Panc1 (cell line): ENCODE measurements at regions not wholly inside any gene's neighbourhood (a gene's known extent, or its start where the extent isn't known, plus 50 kb on each side); places are given as distances from the start of the nearest gene placed in this dataset.

Experiments used
- POLR2AphosphoS5 ChIP-seq: IDR thresholded peaks from 2 replicates; pipeline ENCODE4 v1.6.1; 2012; ENCODE audit warnings: mild to moderate bottlenecking, low read depth, low read length, moderate library complexity
- SIN3A ChIP-seq: IDR thresholded peaks from 2 replicates; pipeline ENCODE4 v1.6.1; 2012; ENCODE audit warnings: low read depth, mild to moderate bottlenecking, low read length, moderate library complexity, borderline replicate concordance; ENCODE audit not compliant: insufficient read depth
- TCF7L2 ChIP-seq: IDR thresholded peaks from 2 replicates; pipeline ENCODE4 v1.6.1; 2011; ENCODE audit warnings: mild to moderate bottlenecking, low read depth, low read length, inconsistent platforms
- TF ChIP-seq, protein P1 (sequence below): fragments of 450-650 bp; IDR thresholded peaks from 2 replicates; pipeline ENCODE4 v1.5.1; 2017; ENCODE audit warnings: mild to moderate bottlenecking
- TF ChIP-seq, protein P2 (sequence below), 2 experiments: IDR thresholded peaks; 2 replicates each; pipeline ENCODE4 v1.6.1; 2011 to 2012; ENCODE audit warnings: low read depth in 2 of 2, control low read depth in 1 of 2, low read length in 1 of 2, mild to moderate bottlenecking in 1 of 2, moderate library complexity in 1 of 2; ENCODE audit not compliant: insufficient read depth in 1 of 2

DNA sequence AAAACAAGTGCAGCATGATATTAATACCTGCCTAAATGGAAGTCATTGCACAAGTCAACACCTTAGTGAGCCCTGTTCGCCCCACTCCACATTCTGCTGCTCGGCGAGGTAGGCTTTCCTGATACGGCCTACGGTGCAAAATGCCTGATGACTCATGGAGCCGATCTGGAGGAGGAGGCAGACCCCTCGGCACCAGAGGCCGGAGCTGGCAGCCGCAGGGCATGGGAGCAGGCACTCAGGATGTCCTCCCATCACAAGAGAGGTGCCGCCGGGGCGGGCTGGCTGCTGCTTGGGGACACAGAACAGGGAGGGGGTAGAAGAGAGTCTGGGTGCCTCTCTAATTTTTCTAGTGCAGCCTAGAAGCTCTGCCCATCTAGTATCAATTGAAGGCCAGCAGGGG is 418.5 kb upstream of the MGMT start:
- TF ChIP-seq, protein P1, sequence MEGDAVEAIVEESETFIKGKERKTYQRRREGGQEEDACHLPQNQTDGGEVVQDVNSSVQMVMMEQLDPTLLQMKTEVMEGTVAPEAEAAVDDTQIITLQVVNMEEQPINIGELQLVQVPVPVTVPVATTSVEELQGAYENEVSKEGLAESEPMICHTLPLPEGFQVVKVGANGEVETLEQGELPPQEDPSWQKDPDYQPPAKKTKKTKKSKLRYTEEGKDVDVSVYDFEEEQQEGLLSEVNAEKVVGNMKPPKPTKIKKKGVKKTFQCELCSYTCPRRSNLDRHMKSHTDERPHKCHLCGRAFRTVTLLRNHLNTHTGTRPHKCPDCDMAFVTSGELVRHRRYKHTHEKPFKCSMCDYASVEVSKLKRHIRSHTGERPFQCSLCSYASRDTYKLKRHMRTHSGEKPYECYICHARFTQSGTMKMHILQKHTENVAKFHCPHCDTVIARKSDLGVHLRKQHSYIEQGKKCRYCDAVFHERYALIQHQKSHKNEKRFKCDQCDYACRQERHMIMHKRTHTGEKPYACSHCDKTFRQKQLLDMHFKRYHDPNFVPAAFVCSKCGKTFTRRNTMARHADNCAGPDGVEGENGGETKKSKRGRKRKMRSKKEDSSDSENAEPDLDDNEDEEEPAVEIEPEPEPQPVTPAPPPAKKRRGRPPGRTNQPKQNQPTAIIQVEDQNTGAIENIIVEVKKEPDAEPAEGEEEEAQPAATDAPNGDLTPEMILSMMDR = no peak
- TF ChIP-seq POLR2AphosphoS5 = no peak
- TF ChIP-seq, protein P2, sequence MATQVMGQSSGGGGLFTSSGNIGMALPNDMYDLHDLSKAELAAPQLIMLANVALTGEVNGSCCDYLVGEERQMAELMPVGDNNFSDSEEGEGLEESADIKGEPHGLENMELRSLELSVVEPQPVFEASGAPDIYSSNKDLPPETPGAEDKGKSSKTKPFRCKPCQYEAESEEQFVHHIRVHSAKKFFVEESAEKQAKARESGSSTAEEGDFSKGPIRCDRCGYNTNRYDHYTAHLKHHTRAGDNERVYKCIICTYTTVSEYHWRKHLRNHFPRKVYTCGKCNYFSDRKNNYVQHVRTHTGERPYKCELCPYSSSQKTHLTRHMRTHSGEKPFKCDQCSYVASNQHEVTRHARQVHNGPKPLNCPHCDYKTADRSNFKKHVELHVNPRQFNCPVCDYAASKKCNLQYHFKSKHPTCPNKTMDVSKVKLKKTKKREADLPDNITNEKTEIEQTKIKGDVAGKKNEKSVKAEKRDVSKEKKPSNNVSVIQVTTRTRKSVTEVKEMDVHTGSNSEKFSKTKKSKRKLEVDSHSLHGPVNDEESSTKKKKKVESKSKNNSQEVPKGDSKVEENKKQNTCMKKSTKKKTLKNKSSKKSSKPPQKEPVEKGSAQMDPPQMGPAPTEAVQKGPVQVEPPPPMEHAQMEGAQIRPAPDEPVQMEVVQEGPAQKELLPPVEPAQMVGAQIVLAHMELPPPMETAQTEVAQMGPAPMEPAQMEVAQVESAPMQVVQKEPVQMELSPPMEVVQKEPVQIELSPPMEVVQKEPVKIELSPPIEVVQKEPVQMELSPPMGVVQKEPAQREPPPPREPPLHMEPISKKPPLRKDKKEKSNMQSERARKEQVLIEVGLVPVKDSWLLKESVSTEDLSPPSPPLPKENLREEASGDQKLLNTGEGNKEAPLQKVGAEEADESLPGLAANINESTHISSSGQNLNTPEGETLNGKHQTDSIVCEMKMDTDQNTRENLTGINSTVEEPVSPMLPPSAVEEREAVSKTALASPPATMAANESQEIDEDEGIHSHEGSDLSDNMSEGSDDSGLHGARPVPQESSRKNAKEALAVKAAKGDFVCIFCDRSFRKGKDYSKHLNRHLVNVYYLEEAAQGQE (IDR thresholded peaks at IDR 0.05; ENCODE audit: insufficient read depth in 1 of 2, low read depth in 2 of 2, low read length in 1 of 2) = no peak
- no peak for TF ChIP-seq SIN3A
- no peak for TF ChIP-seq TCF7L2
